Left ventricle myocardium superior (tissue), 1 donor: ENCODE measurements at regions not wholly inside any gene's neighbourhood (a gene's known extent, or its start where the extent isn't known, plus 50 kb on each side); places are given as distances from the start of the nearest gene placed in this dataset.

ENCODE experiments used
- ATAC-seq: fragments of 200-7000 bp; cut with Tn5 transposase; one replicate; pipeline ENCODE4 v1.9.1; 2020; ENCODE audit warnings: mild to moderate bottlenecking, moderate library complexity
- DNase-seq: peaks from one replicate; pipeline ENCODE4 v3.0.0-alpha.2; 2020
- intact Hi-C: fragments of 100-400 bp; cut with micrococcal nuclease; formaldehyde crosslinking; loops from one replicate; pipeline ENCODE4 v1.11.0; 2022
- donor health status: DM: no; HTN: yes; CAD: no; lungs with severe emphysema.

DNA sequence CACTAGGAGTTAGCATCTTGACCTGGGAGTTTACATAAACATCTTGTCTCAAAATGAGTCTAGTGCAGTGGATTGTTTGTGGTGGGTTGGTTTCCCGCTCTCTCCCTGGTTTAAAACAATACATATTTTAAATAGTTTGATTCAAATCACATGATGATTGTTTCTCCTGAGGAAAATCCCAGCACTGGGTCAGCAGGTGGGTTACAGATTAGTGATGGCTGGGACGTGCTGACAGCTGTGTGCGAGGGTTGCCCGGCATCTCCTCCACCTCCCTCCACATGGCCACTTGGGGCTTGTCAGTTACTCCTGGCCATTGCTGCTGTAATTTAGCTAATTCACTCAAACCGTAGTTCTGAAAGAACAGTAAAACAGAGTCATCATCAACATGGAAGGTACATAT lies 306.4 kb upstream of the CITED2 start:
- DNase-seq (no peak), ATAC-seq (no peak)
- intact Hi-C loops: no loop called here

GRCh38 chr6:139679516-139680179 lies 305.2 kb upstream of the CITED2 start:
- ATAC-seq: no peak
- no peak for DNase-seq

DNA sequence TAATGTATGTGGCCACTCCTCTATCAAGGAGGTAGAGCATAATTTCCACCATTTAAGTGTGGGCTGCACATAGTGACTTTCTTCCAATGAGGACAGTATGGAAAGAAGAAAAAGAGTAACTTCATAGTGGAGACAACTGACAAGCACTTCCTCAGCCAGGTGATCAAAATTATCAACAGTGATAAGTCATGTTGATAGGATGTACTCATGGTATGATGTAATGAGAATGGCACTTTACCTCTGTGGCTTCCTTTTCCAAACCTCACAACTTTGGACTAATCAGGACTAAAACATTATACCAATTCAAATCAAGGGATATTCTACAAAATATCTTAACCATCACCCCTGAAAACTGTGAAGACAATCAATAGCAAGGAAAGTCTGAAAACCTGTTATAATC lies 302.3 kb upstream of the CITED2 start:
- ATAC-seq (no peak), DNase-seq (no peak)
- intact Hi-C loops: no loop called here

More at GRCh38 chr6:139679516-139680179, 305.2 kb upstream of the CITED2 start:
- intact Hi-C loops: no loop called here

DNA sequence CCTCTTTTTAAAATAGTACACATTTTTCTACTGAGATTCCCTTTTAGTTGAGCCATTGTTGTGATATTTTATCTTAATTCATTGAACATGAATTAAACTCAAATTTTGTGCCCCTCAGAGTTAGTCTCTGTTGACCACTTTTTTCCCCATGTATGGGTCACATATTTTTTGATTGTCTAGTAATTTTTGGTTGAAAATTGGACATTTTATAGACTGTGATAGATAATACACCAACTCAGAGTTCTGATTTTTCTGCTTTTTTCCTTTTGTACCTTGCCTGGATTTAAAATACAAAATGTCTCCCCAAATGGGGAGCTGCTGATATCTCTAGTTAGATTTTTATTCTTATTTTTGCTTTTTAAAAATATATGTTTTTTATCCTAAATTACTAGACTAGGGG lies 291.8 kb upstream of the CITED2 start:
- DNase-seq (no peak), ATAC-seq (no peak)
- intact Hi-C loops: no loop called here

- no peak for DNase-seq
- ATAC-seq: no peak
- intact Hi-C loops: no loop called here
Observed at GRCh38 chr6:139663996-139664395, 289.5 kb upstream of the CITED2 start.

DNA sequence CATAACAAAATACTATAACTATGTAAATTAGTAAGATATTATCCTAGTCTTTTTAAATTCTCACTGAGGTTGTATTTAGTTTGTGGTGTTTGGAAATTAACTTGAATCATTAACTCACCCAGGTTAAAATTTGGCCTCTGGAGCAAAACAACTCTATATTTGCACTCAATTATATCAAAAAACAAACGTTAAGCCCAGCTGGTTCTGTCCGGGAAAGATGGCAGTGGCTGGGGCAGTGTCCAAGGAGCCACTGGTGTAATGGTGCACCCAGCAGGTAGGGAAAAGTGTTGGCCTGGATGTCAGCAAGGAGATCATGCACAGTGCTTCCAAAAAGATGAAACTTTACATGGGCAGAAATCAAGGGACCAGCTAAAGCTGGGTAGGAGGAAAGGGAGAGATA lies 285.3 kb upstream of the CITED2 start:
- intact Hi-C loops: no loop called here
- ATAC-seq (no peak), DNase-seq (no peak)

DNA sequence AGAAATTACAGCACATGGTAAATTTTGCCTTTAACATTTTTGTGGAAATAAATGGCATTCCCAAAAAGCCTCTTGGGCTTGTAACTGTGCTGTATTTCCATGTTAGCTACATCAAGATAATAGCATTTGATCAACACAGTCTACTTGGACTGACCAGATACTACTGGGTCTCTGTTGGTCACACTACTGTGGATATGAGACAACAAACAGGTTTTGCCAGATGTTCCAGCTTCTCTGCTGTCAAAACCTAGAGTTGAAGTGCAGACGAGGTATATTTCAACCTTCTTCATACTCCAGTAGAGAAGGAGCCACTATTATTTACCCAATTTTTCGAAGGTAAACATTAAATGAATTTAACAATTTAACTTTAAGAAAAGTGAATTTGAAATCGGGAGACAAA lies 284.7 kb upstream of the CITED2 start:
- ATAC-seq: no peak
- intact Hi-C loops: no loop called here
- no peak for DNase-seq

- ATAC-seq (no peak), DNase-seq (no peak)
- intact Hi-C loops: no loop called here
Observed at GRCh38 chr6:139657119-139657518, 282.7 kb upstream of the CITED2 start.

DNA sequence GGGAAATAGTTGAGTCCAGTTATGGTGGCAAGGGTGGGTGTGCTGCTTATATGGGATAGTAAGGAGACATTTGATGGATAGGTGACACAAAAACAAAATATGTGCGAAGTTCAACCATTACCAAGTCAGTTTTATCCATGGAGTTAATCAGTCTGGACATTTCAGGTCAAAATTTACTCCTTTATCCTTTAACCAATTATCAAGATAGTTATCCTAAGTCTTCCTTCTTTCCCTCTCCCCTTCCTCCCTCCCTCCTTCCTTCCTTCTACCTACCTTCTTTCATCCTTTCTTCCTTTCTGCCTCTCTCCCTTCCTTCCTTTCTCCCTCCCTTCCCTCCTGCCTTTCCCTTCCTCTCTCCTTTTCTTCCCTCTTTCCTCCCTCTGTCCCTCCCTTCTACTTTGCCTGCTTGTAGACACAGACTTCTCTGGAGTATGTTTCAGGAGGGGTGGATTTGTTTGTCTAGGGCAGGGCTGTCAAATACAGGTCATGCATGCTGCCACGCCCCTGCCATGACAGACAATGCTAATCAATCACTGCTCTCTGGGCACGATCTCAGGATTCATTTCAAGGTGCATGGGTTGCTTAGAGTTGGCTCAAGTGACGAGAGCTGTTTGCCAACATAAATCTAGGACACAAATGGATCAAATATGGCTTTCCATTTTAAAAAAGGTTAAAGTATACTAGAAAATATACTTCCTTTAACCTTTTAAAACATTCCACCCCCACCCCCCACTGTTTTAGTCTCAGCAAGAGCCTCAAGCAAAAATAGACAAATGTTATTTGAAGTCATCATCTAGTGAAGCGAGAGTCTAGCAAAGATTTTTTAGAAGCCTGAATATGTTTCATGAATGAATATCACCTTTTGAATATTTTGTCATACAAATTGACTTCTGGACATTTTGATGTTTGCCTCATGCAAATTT lies 281.6 kb upstream of the CITED2 start:
- ATAC-seq (no peak), DNase-seq (no peak)
- intact Hi-C loops: no loop called here

- DNase-seq (no peak), ATAC-seq (no peak)
- intact Hi-C loops: no loop called here
Observed at GRCh38 chr6:139654888-139655782, 280.7 kb upstream of the CITED2 start.

GRCh38 chr6:139654309-139654708 lies 279.9 kb upstream of the CITED2 start:
- DNase-seq (no peak), ATAC-seq (no peak)
- intact Hi-C loops: no loop called here

DNA sequence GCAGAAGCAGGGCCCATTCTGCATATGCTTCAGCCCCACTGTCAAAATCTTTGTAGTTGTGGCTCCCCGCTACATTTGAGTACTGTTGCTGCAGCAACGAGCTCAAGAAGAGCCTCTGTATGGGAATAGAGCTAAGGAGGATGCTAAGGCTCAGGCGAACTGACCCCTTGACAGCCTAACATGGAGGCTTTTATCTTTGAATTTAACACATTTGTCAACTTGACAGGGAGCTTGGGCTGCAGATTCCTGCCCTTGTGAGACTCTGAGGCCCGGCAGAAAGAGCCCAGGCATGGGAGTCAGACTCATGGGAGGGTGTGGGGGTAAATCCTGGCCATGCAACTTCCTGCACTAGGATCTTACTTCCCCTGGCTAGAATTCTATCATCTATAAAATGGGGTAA lies 278.7 kb upstream of the CITED2 start:
- DNase-seq (no peak), ATAC-seq (no peak)

GRCh38 chr6:139650941-139651340 lies 276.5 kb upstream of the CITED2 start:
- ATAC-seq (no peak), DNase-seq (no peak)
- intact Hi-C loops: no loop called here

More for the DNA sequence above, 278.7 kb upstream of the CITED2 start:
- intact Hi-C loops: no loop called here

- intact Hi-C loops: no loop called here
- DNase-seq (no peak), ATAC-seq (peak; percentile 25)
Observed at GRCh38 chr6:139649732-139650131, 275.3 kb upstream of the CITED2 start.

GRCh38 chr6:139649128-139649527 lies 274.7 kb upstream of the CITED2 start:
- no peak for ATAC-seq
- no peak for DNase-seq
- intact Hi-C loops: no loop called here

GRCh38 chr6:139648430-139649000 lies 274.1 kb upstream of the CITED2 start:
- ATAC-seq: no peak
- intact Hi-C loops: no loop called here
- no peak for DNase-seq

DNA sequence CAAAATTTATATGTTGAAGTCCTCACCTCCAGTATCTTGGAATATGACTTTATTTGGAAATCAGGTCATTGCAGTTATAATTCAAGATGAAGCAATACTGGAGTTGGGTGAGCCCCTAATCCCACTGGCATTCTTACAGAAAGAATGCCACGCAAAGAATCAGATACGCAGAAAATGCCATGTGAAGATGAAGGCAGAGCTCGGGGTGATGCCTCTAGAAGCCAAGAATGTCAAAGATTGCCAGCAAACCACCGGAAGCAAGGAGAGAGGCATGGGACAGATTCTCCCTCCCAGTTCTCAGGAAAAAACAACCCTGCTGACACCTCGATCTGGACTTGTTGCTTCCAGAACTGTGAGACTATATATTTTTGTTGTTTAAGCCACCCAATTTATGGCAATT lies 273.4 kb upstream of the CITED2 start:
- no peak for DNase-seq
- intact Hi-C loops: no loop called here
- ATAC-seq: no peak

- ATAC-seq (no peak), DNase-seq (no peak)
- intact Hi-C loops: no loop called here
Observed at GRCh38 chr6:139647016-139647415, 272.6 kb upstream of the CITED2 start.

- peak; percentile 29 for DNase-seq
- peak; percentile 93 for ATAC-seq
- intact Hi-C loops: no loop called here
Observed at GRCh38 chr6:139644821-139645220, 270.4 kb upstream of the CITED2 start.
